ENCODE measurements at regions not wholly inside any gene's neighbourhood (a gene's known extent, or its start where the extent isn't known, plus 50 kb on each side); places are given as distances from the start of the nearest gene placed in this dataset.

DNA sequence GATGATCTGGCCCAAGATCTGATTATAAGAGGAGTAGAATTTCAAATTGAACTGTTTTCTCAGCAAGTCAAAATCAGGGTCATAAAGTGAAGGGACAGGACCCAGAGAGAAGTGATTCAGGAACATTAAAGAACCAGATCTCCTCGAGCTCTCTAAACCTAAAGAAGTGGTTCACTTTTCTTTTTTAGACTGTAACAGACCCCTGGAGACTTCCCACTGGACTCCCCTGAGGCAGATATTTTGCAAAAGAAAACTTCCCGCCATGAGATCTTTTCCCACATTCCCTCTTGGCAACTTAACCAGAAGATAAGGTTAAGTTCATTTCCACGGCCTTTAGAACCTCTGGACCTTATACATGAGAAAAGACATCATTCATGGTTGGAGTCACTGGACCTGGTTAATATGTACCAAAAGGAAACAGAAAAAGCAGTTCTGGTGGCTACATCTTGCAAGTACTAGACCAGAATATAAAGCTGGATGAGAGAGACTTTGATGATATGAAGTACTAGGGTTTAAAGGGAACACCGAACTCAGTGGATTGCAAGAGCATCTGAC, 1061.4 kb downstream of the MRPL39 start:
- TF ChIP-seq POLR2AphosphoS5 (IDR thresholded peaks at IDR 0.05): no peak
- TF ChIP-seq, protein P1, sequence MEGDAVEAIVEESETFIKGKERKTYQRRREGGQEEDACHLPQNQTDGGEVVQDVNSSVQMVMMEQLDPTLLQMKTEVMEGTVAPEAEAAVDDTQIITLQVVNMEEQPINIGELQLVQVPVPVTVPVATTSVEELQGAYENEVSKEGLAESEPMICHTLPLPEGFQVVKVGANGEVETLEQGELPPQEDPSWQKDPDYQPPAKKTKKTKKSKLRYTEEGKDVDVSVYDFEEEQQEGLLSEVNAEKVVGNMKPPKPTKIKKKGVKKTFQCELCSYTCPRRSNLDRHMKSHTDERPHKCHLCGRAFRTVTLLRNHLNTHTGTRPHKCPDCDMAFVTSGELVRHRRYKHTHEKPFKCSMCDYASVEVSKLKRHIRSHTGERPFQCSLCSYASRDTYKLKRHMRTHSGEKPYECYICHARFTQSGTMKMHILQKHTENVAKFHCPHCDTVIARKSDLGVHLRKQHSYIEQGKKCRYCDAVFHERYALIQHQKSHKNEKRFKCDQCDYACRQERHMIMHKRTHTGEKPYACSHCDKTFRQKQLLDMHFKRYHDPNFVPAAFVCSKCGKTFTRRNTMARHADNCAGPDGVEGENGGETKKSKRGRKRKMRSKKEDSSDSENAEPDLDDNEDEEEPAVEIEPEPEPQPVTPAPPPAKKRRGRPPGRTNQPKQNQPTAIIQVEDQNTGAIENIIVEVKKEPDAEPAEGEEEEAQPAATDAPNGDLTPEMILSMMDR (IDR thresholded peaks at IDR 0.05): no peak
- no peak for TF ChIP-seq POLR2A (IDR thresholded peaks at IDR 0.05)
- no peak for TF ChIP-seq EP300 (IDR thresholded peaks at IDR 0.05)
